ENCODE measurements at regions not wholly inside any gene's neighbourhood (a gene's known extent, or its start where the extent isn't known, plus 50 kb on each side); places are given as distances from the start of the nearest gene placed in this dataset.

- H3K9me3 ChIP-seq = no peaks in the 10 kb centered on the region
- H3K4me3 ChIP-seq = no peak overlapping the region
- H3K27ac ChIP-seq = no peak overlapping the region
- DNase-seq (ENCODE audit: low spot score) (no peak), ATAC-seq (ENCODE audit: insufficient number of reproducible peaks, low FRiP score, low read depth) (no peak)
- H3K4me1 ChIP-seq (ENCODE audit: control insufficient read depth in 1 of 2, low read depth in 2 of 2) = peaks cover 0 to under 1% of the 10 kb centered on the region in 2 donors
- H3K36me3 ChIP-seq = no peaks in the 10 kb centered on the region
- no peaks in the 10 kb centered on the region for H3K27me3 ChIP-seq (replicated peaks; ENCODE audit: insufficient read depth)
- no peak for TF ChIP-seq CTCF (IDR thresholded peaks at IDR 0.05)
Measured at GRCh38 chr12:93015871-93016751, 87.0 kb upstream of the EEA1 start.

- H3K4me1 ChIP-seq (ENCODE audit: control insufficient read depth in 1 of 2, low read depth in 2 of 2) = no peaks in the 10 kb centered on the region
- no peak for DNase-seq (ENCODE audit: low spot score)
- ATAC-seq (ENCODE audit: insufficient number of reproducible peaks, low FRiP score, low read depth) = no peak
- H3K4me3 ChIP-seq = no peak overlapping the region
- H3K27me3 ChIP-seq (replicated peaks; ENCODE audit: insufficient read depth) = no peaks in the 10 kb centered on the region
- no peaks in the 10 kb centered on the region for H3K36me3 ChIP-seq
- H3K9me3 ChIP-seq = no peaks in the 10 kb centered on the region
- H3K27ac ChIP-seq = no peak overlapping the region
- TF ChIP-seq CTCF (IDR thresholded peaks at IDR 0.05) = no peak
Measured at GRCh38 chr12:93016752-93017350, 87.8 kb upstream of the EEA1 start.

GRCh38 chr12:93018610-93019009 is 89.5 kb upstream of the EEA1 start:
- no peak for ATAC-seq (ENCODE audit: insufficient number of reproducible peaks, low FRiP score, low read depth)

GRCh38 chr12:93019212-93019927 is 90.3 kb upstream of the EEA1 start:
- no peaks in the 10 kb centered on the region for H3K27me3 ChIP-seq (replicated peaks; ENCODE audit: insufficient read depth)
- ATAC-seq (ENCODE audit: insufficient number of reproducible peaks, low FRiP score, low read depth) (no peak), DNase-seq (ENCODE audit: low spot score) (no peak)
- no peak overlapping the region for H3K27ac ChIP-seq
- no peak overlapping the region for H3K4me3 ChIP-seq
- no peak for TF ChIP-seq CTCF (IDR thresholded peaks at IDR 0.05)
- no peaks in the 10 kb centered on the region for H3K36me3 ChIP-seq
- H3K4me1 ChIP-seq (ENCODE audit: control insufficient read depth in 1 of 2, low read depth in 2 of 2) = no peaks in the 10 kb centered on the region
- H3K9me3 ChIP-seq = no peaks in the 10 kb centered on the region

More at GRCh38 chr12:93018610-93019009, 89.5 kb upstream of the EEA1 start:
- H3K27ac ChIP-seq = no peak overlapping the region
- H3K36me3 ChIP-seq = no peaks in the 10 kb centered on the region
- no peak for DNase-seq (ENCODE audit: low spot score)
- H3K4me1 ChIP-seq (ENCODE audit: control insufficient read depth in 1 of 2, low read depth in 2 of 2) = no peaks in the 10 kb centered on the region
- H3K4me3 ChIP-seq = no peak overlapping the region
- TF ChIP-seq CTCF (IDR thresholded peaks at IDR 0.05) = no peak
- H3K27me3 ChIP-seq (replicated peaks; ENCODE audit: insufficient read depth) = no peaks in the 10 kb centered on the region
- H3K9me3 ChIP-seq = no peaks in the 10 kb centered on the region
